ENCODE measurements at regions not wholly inside any gene's neighbourhood (a gene's known extent, or its start where the extent isn't known, plus 50 kb on each side); places are given as distances from the start of the nearest gene placed in this dataset.

GRCh38 chr3:88586121-88586640 is 436.4 kb downstream of the C3orf38 start:
- no peak overlapping the region for H3K27ac Mint-ChIP-seq
- ATAC-seq (no peak), DNase-seq (ENCODE audit: low spot score) (no peak)
- no peaks in the 10 kb centered on the region for H3K4me1 Mint-ChIP-seq (ENCODE audit: low read depth in 2 of 2)
- H3K27me3 Mint-ChIP-seq: no peaks in the 10 kb centered on the region
- no peak overlapping the region for H3K4me3 Mint-ChIP-seq
- peaks cover 18% of the 10 kb centered on the region for H3K9me3 Mint-ChIP-seq
- peaks cover 4% of the 10 kb centered on the region for H3K36me3 Mint-ChIP-seq

GRCh38 chr3:88589138-88589537 is 439.4 kb downstream of the C3orf38 start:
- H3K27ac Mint-ChIP-seq: no peak overlapping the region
- no peaks in the 10 kb centered on the region for H3K27me3 Mint-ChIP-seq
- H3K9me3 Mint-ChIP-seq: peaks cover 20% of the 10 kb centered on the region
- no peak overlapping the region for H3K4me3 Mint-ChIP-seq
- ATAC-seq (no peak), DNase-seq (ENCODE audit: low spot score) (no peak)
- H3K4me1 Mint-ChIP-seq (ENCODE audit: low read depth in 2 of 2): no peaks in the 10 kb centered on the region
- peaks cover 10% of the 10 kb centered on the region for H3K36me3 Mint-ChIP-seq

GRCh38 chr3:88595026-88595425 is 445.3 kb downstream of the C3orf38 start:
- no peak overlapping the region for H3K27ac Mint-ChIP-seq
- no peaks in the 10 kb centered on the region for H3K4me1 Mint-ChIP-seq (ENCODE audit: low read depth in 2 of 2)
- DNase-seq (ENCODE audit: low spot score): no peak
- H3K4me3 Mint-ChIP-seq: no peak overlapping the region
- no peak for ATAC-seq
- peaks cover 17% of the 10 kb centered on the region for H3K9me3 Mint-ChIP-seq
- H3K27me3 Mint-ChIP-seq: no peaks in the 10 kb centered on the region
- peaks cover 5% of the 10 kb centered on the region for H3K36me3 Mint-ChIP-seq

DNA sequence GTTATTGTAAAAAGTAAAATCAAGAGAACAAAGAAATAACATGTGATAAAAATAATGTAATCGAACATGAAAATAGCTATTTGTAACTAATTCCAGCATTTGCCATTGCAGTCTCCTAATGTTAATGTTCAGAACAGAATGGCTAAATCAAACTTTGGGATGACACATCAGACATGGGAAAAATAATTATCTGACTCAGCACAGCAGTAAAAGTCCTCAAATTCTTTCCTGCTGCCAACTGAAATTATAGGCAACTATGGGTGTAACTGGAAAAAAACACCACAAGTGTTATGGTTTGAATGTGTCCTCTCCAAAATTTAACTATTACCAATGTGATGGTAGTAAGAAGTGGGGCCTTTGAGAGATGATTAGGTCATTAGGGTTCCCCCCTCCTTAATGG is 446.7 kb downstream of the C3orf38 start:
- no peak for DNase-seq (ENCODE audit: low spot score)
- no peaks in the 10 kb centered on the region for H3K4me1 Mint-ChIP-seq (ENCODE audit: low read depth in 2 of 2)
- peaks cover 9% of the 10 kb centered on the region for H3K36me3 Mint-ChIP-seq
- H3K9me3 Mint-ChIP-seq: peaks cover 24% of the 10 kb centered on the region
- H3K4me3 Mint-ChIP-seq: no peak overlapping the region
- H3K27me3 Mint-ChIP-seq: no peaks in the 10 kb centered on the region
- ATAC-seq: no peak
- no peak overlapping the region for H3K27ac Mint-ChIP-seq

DNA sequence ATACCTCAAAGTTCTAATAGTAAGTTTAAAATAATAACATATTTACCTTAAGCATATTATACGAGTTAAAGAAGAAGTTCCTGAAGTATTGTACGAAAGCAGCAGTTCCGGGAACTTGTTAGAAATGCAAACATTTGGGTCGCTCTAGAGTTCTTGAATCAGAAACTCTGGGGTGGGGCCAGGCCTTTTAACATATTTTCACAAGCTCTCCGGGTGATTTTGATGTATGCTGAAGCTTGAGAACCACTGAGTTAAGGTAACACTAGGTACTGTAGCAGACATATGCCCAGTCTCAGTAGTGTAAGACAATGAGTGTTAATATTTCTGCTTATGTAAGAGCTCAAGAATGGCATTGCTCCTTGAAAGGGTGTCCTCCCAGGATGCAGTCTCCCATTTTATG is 461.1 kb downstream of the C3orf38 start:
- Mint-ChIP-seq H3K27ac (no peak overlapping the region), H3K9me3 (peaks cover 7% of the 10 kb centered on the region), H3K27me3 (no peaks in the 10 kb centered on the region), H3K36me3 (no peaks in the 10 kb centered on the region), H3K4me1 (ENCODE audit: low read depth in 2 of 2) (no peaks in the 10 kb centered on the region), H3K4me3 (no peak overlapping the region)
- DNase-seq (ENCODE audit: low spot score): no peak
- no peak for ATAC-seq

GRCh38 chr3:88611826-88612326 is 462.1 kb downstream of the C3orf38 start:
- H3K36me3 Mint-ChIP-seq: no peaks in the 10 kb centered on the region
- H3K27me3 Mint-ChIP-seq: no peaks in the 10 kb centered on the region
- ATAC-seq (no peak), DNase-seq (ENCODE audit: low spot score) (no peak)
- H3K9me3 Mint-ChIP-seq: peaks cover 8% of the 10 kb centered on the region
- H3K4me1 Mint-ChIP-seq (ENCODE audit: low read depth in 2 of 2): no peaks in the 10 kb centered on the region
- H3K4me3 Mint-ChIP-seq: no peak overlapping the region
- H3K27ac Mint-ChIP-seq: no peak overlapping the region

- Mint-ChIP-seq H3K4me3 (no peak overlapping the region), H3K4me1 (ENCODE audit: low read depth in 2 of 2) (no peaks in the 10 kb centered on the region), H3K36me3 (peaks cover 4% of the 10 kb centered on the region), H3K9me3 (peaks cover 5% of the 10 kb centered on the region), H3K27ac (no peak overlapping the region), H3K27me3 (no peaks in the 10 kb centered on the region)
- no peak for DNase-seq (ENCODE audit: low spot score)
- ATAC-seq: no peak
Measured at GRCh38 chr3:88616413-88616812, 466.7 kb downstream of the C3orf38 start.

DNA sequence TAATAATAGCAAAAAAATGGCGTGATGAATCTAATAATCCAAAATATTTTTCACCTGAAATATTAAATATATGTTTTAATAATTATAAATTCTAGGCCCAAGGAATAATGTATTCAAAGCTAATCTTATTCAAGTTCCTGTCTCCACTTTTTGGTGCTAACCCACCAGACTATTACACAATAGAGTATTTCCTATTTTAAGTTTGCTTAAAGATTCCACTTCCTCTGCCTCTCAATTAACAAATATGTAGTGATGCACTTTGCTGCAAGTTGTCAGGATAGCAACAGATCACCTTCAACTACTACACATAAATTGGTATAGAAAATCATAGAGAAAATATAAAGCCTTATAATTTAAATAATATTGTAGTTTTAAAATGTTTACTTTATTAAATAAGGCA is 467.5 kb downstream of the C3orf38 start:
- DNase-seq (ENCODE audit: low spot score): no peak
- ATAC-seq: no peak
- Mint-ChIP-seq H3K27me3 (no peaks in the 10 kb centered on the region), H3K4me3 (no peak overlapping the region), H3K27ac (no peak overlapping the region), H3K9me3 (peaks cover 5% of the 10 kb centered on the region), H3K4me1 (ENCODE audit: low read depth in 2 of 2) (no peaks in the 10 kb centered on the region), H3K36me3 (peaks cover 4% of the 10 kb centered on the region)

DNA sequence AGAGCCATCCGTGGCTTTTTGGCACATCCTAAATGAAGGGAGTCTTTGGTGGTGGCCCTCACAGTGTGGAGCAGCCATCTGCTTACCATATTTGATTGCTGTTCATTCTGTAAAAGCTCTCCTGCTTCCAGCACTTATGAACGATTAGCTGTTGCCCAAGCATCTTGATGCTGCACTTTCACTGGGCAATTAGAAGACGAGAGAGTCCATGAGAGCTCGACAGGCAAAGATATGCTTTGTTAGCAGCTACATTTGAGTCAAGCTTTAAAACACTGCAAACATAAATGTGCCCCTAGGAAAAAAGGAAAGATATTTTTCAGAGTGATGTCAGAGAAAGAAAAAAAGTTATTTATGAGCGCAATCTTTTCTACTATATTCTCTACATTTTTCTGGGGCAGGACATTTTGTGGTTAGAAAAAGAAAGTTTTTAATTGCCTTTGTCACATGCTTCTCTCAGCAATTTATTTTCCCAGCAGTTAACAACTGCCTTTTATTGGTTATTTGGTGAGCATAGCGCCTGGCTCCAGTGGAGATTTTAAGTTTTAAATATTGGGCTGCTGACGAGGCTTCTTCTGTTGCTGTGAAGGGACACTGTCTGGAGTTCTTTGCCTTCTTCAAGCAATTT is 468.4 kb downstream of the C3orf38 start:
- Mint-ChIP-seq H3K27ac (no peak overlapping the region), H3K27me3 (no peaks in the 10 kb centered on the region), H3K36me3 (peaks cover 4% of the 10 kb centered on the region), H3K4me3 (no peak overlapping the region), H3K9me3 (peaks cover 5% of the 10 kb centered on the region), H3K4me1 (ENCODE audit: low read depth in 2 of 2) (no peaks in the 10 kb centered on the region)
- DNase-seq (ENCODE audit: low spot score): no peak
- no peak for ATAC-seq

DNA sequence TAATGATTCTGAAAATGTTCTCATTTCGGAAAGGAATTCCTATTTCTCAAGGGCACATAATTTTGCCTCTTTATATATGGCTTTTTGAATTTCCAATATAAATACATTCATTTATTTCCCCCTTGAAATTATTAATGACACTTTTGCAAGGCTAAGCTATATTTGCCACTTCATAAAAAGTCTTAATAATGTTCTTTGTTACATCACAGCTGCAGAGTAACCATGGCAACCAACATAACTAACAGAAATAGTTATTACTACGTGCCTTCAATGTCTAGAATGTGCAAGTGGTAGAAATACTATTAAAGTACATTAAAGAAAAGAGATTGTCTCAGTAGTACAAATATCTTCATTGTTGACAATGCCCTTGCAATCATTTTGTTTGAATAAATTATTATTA is 471.8 kb downstream of the C3orf38 start:
- ATAC-seq (no peak), DNase-seq (ENCODE audit: low spot score) (no peak)
- Mint-ChIP-seq H3K27me3 (no peaks in the 10 kb centered on the region), H3K4me1 (ENCODE audit: low read depth in 2 of 2) (no peaks in the 10 kb centered on the region), H3K27ac (no peak overlapping the region), H3K36me3 (peaks cover 4% of the 10 kb centered on the region), H3K4me3 (no peak overlapping the region), H3K9me3 (peaks cover 2% of the 10 kb centered on the region)

GRCh38 chr3:88623709-88624108 is 473.9 kb downstream of the C3orf38 start:
- H3K4me3 Mint-ChIP-seq: no peak overlapping the region
- no peaks in the 10 kb centered on the region for H3K27me3 Mint-ChIP-seq
- no peak overlapping the region for H3K27ac Mint-ChIP-seq
- DNase-seq (ENCODE audit: low spot score): no peak
- H3K4me1 Mint-ChIP-seq (ENCODE audit: low read depth in 2 of 2): no peaks in the 10 kb centered on the region
- peaks cover 4% of the 10 kb centered on the region for H3K36me3 Mint-ChIP-seq
- H3K9me3 Mint-ChIP-seq: peaks cover 4% of the 10 kb centered on the region
- ATAC-seq: no peak

- Mint-ChIP-seq H3K4me1 (ENCODE audit: low read depth in 2 of 2) (no peaks in the 10 kb centered on the region), H3K4me3 (no peak overlapping the region), H3K36me3 (no peaks in the 10 kb centered on the region), H3K27me3 (no peaks in the 10 kb centered on the region), H3K27ac (no peak overlapping the region), H3K9me3 (peaks cover 7% of the 10 kb centered on the region)
- DNase-seq (ENCODE audit: low spot score) (no peak), ATAC-seq (no peak)
Measured at GRCh38 chr3:88626456-88627120, 476.8 kb downstream of the C3orf38 start.

- no peak overlapping the region for H3K27ac Mint-ChIP-seq
- no peak overlapping the region for H3K4me3 Mint-ChIP-seq
- H3K4me1 Mint-ChIP-seq (ENCODE audit: low read depth in 2 of 2): no peaks in the 10 kb centered on the region
- H3K36me3 Mint-ChIP-seq: no peaks in the 10 kb centered on the region
- no peak for ATAC-seq
- no peaks in the 10 kb centered on the region for H3K27me3 Mint-ChIP-seq
- H3K9me3 Mint-ChIP-seq: peaks cover 14% of the 10 kb centered on the region
- DNase-seq (ENCODE audit: low spot score): no peak
Measured at GRCh38 chr3:88628901-88629300, 478.5 kb upstream of the EPHA3 start.

GRCh38 chr3:88632226-88632625 is 475.2 kb upstream of the EPHA3 start:
- Mint-ChIP-seq H3K4me3 (no peak overlapping the region), H3K4me1 (ENCODE audit: low read depth in 2 of 2) (no peaks in the 10 kb centered on the region), H3K9me3 (peaks cover 21% of the 10 kb centered on the region), H3K36me3 (peaks cover 5% of the 10 kb centered on the region), H3K27me3 (no peaks in the 10 kb centered on the region), H3K27ac (no peak overlapping the region)
- no peak for DNase-seq (ENCODE audit: low spot score)
- ATAC-seq: no peak
